GM12878 (cell line): ENCODE measurements at regions not wholly inside any gene's neighbourhood (a gene's known extent, or its start where the extent isn't known, plus 50 kb on each side); places are given as distances from the start of the nearest gene placed in this dataset.

Source experiments
- CHD2 ChIP-seq: IDR thresholded peaks from 2 replicates; pipeline ENCODE4 v1.6.1; 2011; ENCODE audit warnings: low read depth, low read length, improper control_type of control experiment, borderline replicate concordance
- CTCF ChIP-seq, 3 experiments: IDR thresholded peaks in 2 of 3; conservative IDR thresholded peaks in 1 of 3; 2 replicates each; pipeline ENCODE4 v1.5.1; 2011; ENCODE audit warnings: low read depth in 3 of 3, low read length in 3 of 3, mild to moderate bottlenecking in 3 of 3, control low read depth in 2 of 3, moderate library complexity in 2 of 3, inconsistent platforms in 1 of 3, mixed read lengths in 1 of 3; ENCODE audit not compliant: control insufficient read depth in 2 of 3, insufficient read depth in 1 of 3; ENCODE audit errors: extremely low read depth in 1 of 3
- EP300 ChIP-seq, 2 experiments: fragments of 150-350 bp in 1 of 2; IDR thresholded peaks; 2 replicates each; pipeline ENCODE4 v1.6.1; 2011 to 2012; ENCODE audit warnings: low read depth in 2 of 2, low read length in 2 of 2, borderline replicate concordance in 1 of 2, improper control_type of control experiment in 1 of 2, inconsistent platforms in 1 of 2; ENCODE audit not compliant: control insufficient read depth in 1 of 2
- MTA2 ChIP-seq: fragments of 450-650 bp; IDR thresholded peaks from 2 replicates; pipeline ENCODE4 v1.6.1; 2016; ENCODE audit warnings: low read depth, mild to moderate bottlenecking, moderate library complexity
- MTA3 ChIP-seq: IDR thresholded peaks from 2 replicates; pipeline ENCODE4 v1.6.1; 2012; ENCODE audit warnings: low read length, inconsistent platforms, borderline replicate concordance
- MYC ChIP-seq: IDR thresholded peaks from 2 replicates; pipeline ENCODE4 v1.6.1; 2011; ENCODE audit warnings: mild to moderate bottlenecking, low read length, moderate library complexity, inconsistent platforms; ENCODE audit not compliant: insufficient read depth, insufficient replicate concordance, insufficient read length, severe bottlenecking
- POLR2AphosphoS5 ChIP-seq: IDR thresholded peaks from 2 replicates; pipeline ENCODE4 v1.6.1; 2011; ENCODE audit warnings: mild to moderate bottlenecking, low read length, inconsistent platforms
- SIN3A ChIP-seq: IDR thresholded peaks from 2 replicates; pipeline ENCODE4 v1.6.1; 2012; ENCODE audit warnings: low read depth, low read length, improper control_type of control experiment
- SMC3 ChIP-seq: IDR thresholded peaks from 2 replicates; pipeline ENCODE4 v1.6.1; 2011; ENCODE audit warnings: low read length, improper control_type of control experiment, borderline replicate concordance
- ZNF24 ChIP-seq: fragments of 450-650 bp; IDR thresholded peaks from 2 replicates; pipeline ENCODE4 v1.6.1; 2017; ENCODE audit warnings: antibody characterized with exemption, mild to moderate bottlenecking
- TF ChIP-seq, protein P1 (sequence below): IDR thresholded peaks from 2 replicates; pipeline ENCODE4 v1.6.1; 2012; ENCODE audit warnings: mild to moderate bottlenecking, low read depth, low read length
- TF ChIP-seq, protein P2 (sequence below): fragments of 450-650 bp; formaldehyde crosslinking; IDR thresholded peaks from 2 replicates; pipeline ENCODE4 v1.4.0; 2020; ENCODE audit warnings: mild to moderate bottlenecking, moderate library complexity
- TF ChIP-seq, protein P3 (sequence below): fragments of 450-650 bp; IDR thresholded peaks from 2 replicates; pipeline ENCODE4 v1.6.1; 2017; ENCODE audit warnings: antibody characterized with exemption, mild to moderate bottlenecking, moderate library complexity

DNA sequence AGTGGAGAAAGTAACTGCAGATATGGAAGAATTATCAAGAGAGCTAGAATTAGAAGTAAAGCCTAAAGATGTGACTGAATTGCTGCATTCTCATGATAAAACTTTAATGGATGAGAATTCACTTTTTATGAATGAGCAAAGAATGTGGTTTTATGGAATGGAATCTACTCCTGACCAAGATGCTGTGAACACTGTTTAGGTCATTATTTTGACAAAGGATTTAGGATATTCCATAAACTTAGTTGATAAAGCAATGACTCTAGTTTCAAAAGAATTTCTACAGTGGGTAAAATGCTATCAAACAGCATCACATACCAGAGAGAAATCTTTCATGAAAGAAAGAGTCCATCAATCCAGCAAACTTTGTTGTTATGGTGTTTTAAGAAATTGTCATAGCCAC lies 1317.7 kb upstream of the ACVR2A start:
- no peak for TF ChIP-seq ZNF24
- TF ChIP-seq POLR2AphosphoS5, result no peak
- TF ChIP-seq EP300 (IDR thresholded peaks at IDR 0.05; ENCODE audit: borderline replicate concordance in 1 of 2, control insufficient read depth in 1 of 2, low read depth in 2 of 2, low read length in 2 of 2), result no peak
- TF ChIP-seq, protein P1, sequence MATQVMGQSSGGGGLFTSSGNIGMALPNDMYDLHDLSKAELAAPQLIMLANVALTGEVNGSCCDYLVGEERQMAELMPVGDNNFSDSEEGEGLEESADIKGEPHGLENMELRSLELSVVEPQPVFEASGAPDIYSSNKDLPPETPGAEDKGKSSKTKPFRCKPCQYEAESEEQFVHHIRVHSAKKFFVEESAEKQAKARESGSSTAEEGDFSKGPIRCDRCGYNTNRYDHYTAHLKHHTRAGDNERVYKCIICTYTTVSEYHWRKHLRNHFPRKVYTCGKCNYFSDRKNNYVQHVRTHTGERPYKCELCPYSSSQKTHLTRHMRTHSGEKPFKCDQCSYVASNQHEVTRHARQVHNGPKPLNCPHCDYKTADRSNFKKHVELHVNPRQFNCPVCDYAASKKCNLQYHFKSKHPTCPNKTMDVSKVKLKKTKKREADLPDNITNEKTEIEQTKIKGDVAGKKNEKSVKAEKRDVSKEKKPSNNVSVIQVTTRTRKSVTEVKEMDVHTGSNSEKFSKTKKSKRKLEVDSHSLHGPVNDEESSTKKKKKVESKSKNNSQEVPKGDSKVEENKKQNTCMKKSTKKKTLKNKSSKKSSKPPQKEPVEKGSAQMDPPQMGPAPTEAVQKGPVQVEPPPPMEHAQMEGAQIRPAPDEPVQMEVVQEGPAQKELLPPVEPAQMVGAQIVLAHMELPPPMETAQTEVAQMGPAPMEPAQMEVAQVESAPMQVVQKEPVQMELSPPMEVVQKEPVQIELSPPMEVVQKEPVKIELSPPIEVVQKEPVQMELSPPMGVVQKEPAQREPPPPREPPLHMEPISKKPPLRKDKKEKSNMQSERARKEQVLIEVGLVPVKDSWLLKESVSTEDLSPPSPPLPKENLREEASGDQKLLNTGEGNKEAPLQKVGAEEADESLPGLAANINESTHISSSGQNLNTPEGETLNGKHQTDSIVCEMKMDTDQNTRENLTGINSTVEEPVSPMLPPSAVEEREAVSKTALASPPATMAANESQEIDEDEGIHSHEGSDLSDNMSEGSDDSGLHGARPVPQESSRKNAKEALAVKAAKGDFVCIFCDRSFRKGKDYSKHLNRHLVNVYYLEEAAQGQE, result no peak
- TF ChIP-seq, protein P2, sequence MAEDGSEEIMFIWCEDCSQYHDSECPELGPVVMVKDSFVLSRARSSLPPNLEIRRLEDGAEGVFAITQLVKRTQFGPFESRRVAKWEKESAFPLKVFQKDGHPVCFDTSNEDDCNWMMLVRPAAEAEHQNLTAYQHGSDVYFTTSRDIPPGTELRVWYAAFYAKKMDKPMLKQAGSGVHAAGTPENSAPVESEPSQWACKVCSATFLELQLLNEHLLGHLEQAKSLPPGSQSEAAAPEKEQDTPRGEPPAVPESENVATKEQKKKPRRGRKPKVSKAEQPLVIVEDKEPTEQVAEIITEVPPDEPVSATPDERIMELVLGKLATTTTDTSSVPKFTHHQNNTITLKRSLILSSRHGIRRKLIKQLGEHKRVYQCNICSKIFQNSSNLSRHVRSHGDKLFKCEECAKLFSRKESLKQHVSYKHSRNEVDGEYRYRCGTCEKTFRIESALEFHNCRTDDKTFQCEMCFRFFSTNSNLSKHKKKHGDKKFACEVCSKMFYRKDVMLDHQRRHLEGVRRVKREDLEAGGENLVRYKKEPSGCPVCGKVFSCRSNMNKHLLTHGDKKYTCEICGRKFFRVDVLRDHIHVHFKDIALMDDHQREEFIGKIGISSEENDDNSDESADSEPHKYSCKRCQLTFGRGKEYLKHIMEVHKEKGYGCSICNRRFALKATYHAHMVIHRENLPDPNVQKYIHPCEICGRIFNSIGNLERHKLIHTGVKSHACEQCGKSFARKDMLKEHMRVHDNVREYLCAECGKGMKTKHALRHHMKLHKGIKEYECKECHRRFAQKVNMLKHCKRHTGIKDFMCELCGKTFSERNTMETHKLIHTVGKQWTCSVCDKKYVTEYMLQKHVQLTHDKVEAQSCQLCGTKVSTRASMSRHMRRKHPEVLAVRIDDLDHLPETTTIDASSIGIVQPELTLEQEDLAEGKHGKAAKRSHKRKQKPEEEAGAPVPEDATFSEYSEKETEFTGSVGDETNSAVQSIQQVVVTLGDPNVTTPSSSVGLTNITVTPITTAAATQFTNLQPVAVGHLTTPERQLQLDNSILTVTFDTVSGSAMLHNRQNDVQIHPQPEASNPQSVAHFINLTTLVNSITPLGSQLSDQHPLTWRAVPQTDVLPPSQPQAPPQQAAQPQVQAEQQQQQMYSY (CRISPR knock-in tag), result no peak
- TF ChIP-seq SMC3, result no peak
- TF ChIP-seq CTCF (IDR thresholded peaks at IDR 0.05 in 2 of 3, conservative IDR thresholded peaks at IDR 0.05 in 1 of 3; ENCODE audit: control insufficient read depth in 2 of 3, extremely low read depth in 1 of 3, insufficient read depth in 1 of 3, low read depth in 3 of 3, low read length in 3 of 3), result no peak
- TF ChIP-seq SIN3A, result no peak
- no peak for TF ChIP-seq MTA3
- TF ChIP-seq, protein P3, sequence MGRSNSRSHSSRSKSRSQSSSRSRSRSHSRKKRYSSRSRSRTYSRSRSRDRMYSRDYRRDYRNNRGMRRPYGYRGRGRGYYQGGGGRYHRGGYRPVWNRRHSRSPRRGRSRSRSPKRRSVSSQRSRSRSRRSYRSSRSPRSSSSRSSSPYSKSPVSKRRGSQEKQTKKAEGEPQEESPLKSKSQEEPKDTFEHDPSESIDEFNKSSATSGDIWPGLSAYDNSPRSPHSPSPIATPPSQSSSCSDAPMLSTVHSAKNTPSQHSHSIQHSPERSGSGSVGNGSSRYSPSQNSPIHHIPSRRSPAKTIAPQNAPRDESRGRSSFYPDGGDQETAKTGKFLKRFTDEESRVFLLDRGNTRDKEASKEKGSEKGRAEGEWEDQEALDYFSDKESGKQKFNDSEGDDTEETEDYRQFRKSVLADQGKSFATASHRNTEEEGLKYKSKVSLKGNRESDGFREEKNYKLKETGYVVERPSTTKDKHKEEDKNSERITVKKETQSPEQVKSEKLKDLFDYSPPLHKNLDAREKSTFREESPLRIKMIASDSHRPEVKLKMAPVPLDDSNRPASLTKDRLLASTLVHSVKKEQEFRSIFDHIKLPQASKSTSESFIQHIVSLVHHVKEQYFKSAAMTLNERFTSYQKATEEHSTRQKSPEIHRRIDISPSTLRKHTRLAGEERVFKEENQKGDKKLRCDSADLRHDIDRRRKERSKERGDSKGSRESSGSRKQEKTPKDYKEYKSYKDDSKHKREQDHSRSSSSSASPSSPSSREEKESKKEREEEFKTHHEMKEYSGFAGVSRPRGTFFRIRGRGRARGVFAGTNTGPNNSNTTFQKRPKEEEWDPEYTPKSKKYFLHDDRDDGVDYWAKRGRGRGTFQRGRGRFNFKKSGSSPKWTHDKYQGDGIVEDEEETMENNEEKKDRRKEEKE, result no peak
- TF ChIP-seq MYC, result no peak
- no peak for TF ChIP-seq MTA2
- TF ChIP-seq CHD2, result no peak
